ENCODE measurements at regions not wholly inside any gene's neighbourhood (a gene's known extent, or its start where the extent isn't known, plus 50 kb on each side); places are given as distances from the start of the nearest gene placed in this dataset.
A peak's percentile ranks its signal among the peaks of the same experiment; 100 is the strongest.

GRCh38 chr13:108508263-108508662 is 121.1 kb upstream of the MYO16 start:
- TF ChIP-seq POLR2AphosphoS5 (IDR thresholded peaks at IDR 0.05) (no peak), CTCF (IDR thresholded peaks at IDR 0.05) (peak in 2 of 4 experiments; percentile 11 to 16), POLR2A (IDR thresholded peaks at IDR 0.05) (no peak), EP300 (IDR thresholded peaks at IDR 0.05) (no peak)

All from sigmoid colon (tissue), 4 donors.